Testis (tissue), 2 donors: ENCODE measurements at regions not wholly inside any gene's neighbourhood (a gene's known extent, or its start where the extent isn't known, plus 50 kb on each side); places are given as distances from the start of the nearest gene placed in this dataset.

Experiments
- DNase-seq: peaks from one replicate; pipeline ENCODE4 v3.0.0-alpha.2; 2019
- H3K27ac ChIP-seq, 2 donors: fragments of 200-600 bp; sonication (generic); one replicate each; pipeline ENCODE4 v1.5.1; 2019
- H3K27me3 ChIP-seq: fragments of 200-600 bp; sonication (generic); one replicate; pipeline ENCODE4 v1.5.1; 2019
- H3K36me3 ChIP-seq: fragments of 200-600 bp; sonication (generic); one replicate; pipeline ENCODE4 v1.5.1; 2017; ENCODE audit warnings: low read depth; ENCODE audit errors: missing control alignments
- H3K4me1 ChIP-seq: fragments of 200-600 bp; sonication (generic); one replicate; pipeline ENCODE4 v1.5.1; 2019
- H3K4me3 ChIP-seq, 2 donors: fragments of 200-600 bp; sonication (generic); one replicate each; pipeline ENCODE4 v1.5.1; 2017 to 2019
- H3K9me3 ChIP-seq: fragments of 200-600 bp; sonication (generic); one replicate; pipeline ENCODE4 v1.5.1; 2017
- CTCF ChIP-seq, 3 experiments: fragments of 450-650 bp in 2 of 3; fragments of 200-600 bp in 1 of 3; sonication (generic) in 1 of 3; IDR thresholded peaks; one replicate each; pipeline ENCODE4 v1.5.1; 2016 to 2019; ENCODE audit warnings: antibody characterized with exemption in 3 of 3, mild to moderate bottlenecking in 2 of 3, moderate library complexity in 1 of 3
- POLR2A ChIP-seq: fragments of 450-650 bp; IDR thresholded peaks from one replicate; pipeline ENCODE4 v1.6.1; 2017; ENCODE audit warnings: antibody characterized with exemption, mild to moderate bottlenecking, moderate library complexity
- WGBS, 2 donors: methylation state at CpG; one replicate each; pipeline ENCODE4 v1.1.5; 2018; 5-methylcytosine and 5-hydroxymethylcytosine counted together
- intact Hi-C: fragments of 100-400 bp; cut with DNase I; formaldehyde crosslinking; loops from one replicate; pipeline ENCODE4 v1.15.1; 2023; ENCODE audit warnings: low total_unique reads

GRCh38 chr7:131773413-131773812, 217.0 kb upstream of the PODXL start:
- WGBS, 2 donors: 71 to 73% methylated on average over 2 of the region's 2 CpGs
- no peaks in the 10 kb centered on the region for H3K4me1 ChIP-seq
- no peak overlapping the region for H3K4me3 ChIP-seq
- no peaks in the 10 kb centered on the region for H3K9me3 ChIP-seq
- TF ChIP-seq POLR2A (no peak), CTCF (IDR thresholded peaks at IDR 0.05) (no peak)
- H3K36me3 ChIP-seq: no peaks in the 10 kb centered on the region
- H3K27me3 ChIP-seq: no peaks in the 10 kb centered on the region
- no peak for DNase-seq
- intact Hi-C loops: no loop called here
- no peak overlapping the region for H3K27ac ChIP-seq

GRCh38 chr7:131769241-131769640, 212.8 kb upstream of the PODXL start:
- H3K36me3 ChIP-seq: no peaks in the 10 kb centered on the region
- no peaks in the 10 kb centered on the region for H3K9me3 ChIP-seq
- TF ChIP-seq POLR2A (no peak), CTCF (IDR thresholded peaks at IDR 0.05) (no peak)
- no peak overlapping the region for H3K27ac ChIP-seq
- H3K4me1 ChIP-seq: no peaks in the 10 kb centered on the region
- no peak overlapping the region for H3K4me3 ChIP-seq
- intact Hi-C loops: no loop called here
- WGBS, 2 donors: 37 to 80% methylated on average over 2 of the region's 2 CpGs
- DNase-seq: no peak
- no peaks in the 10 kb centered on the region for H3K27me3 ChIP-seq

GRCh38 chr7:131767591-131767990, 211.2 kb upstream of the PODXL start:
- Histone ChIP-seq H3K36me3 (no peaks in the 10 kb centered on the region), H3K27me3 (no peaks in the 10 kb centered on the region), H3K9me3 (no peaks in the 10 kb centered on the region), H3K4me1 (no peaks in the 10 kb centered on the region), H3K27ac (no peak overlapping the region), H3K4me3 (no peak overlapping the region)
- WGBS, 2 donors: 75 to 95% methylated on average over 5 of the region's 5 CpGs
- intact Hi-C loops: no loop called here
- no peak for TF ChIP-seq POLR2A
- no peak for TF ChIP-seq CTCF (IDR thresholded peaks at IDR 0.05)
- DNase-seq: no peak

- WGBS, 2 donors: 57 to 63% methylated on average over 2 of the region's 2 CpGs
- TF ChIP-seq CTCF (IDR thresholded peaks at IDR 0.05): no peak
- no peak for TF ChIP-seq POLR2A
- intact Hi-C loops: no loop called here
These were observed 209.1 kb upstream of the PODXL start for GRCh38 chr7:131765575-131765974.

GRCh38 chr7:131764143-131764775, 207.8 kb upstream of the PODXL start:
- no peaks in the 10 kb centered on the region for H3K27me3 ChIP-seq

More at GRCh38 chr7:131765575-131765974, 209.1 kb upstream of the PODXL start:
- H3K4me1 ChIP-seq: no peaks in the 10 kb centered on the region
- H3K36me3 ChIP-seq: no peaks in the 10 kb centered on the region
- H3K27me3 ChIP-seq: no peaks in the 10 kb centered on the region
- no peak for DNase-seq
- no peak overlapping the region for H3K27ac ChIP-seq
- H3K4me3 ChIP-seq: no peak overlapping the region
- H3K9me3 ChIP-seq: no peaks in the 10 kb centered on the region

More at GRCh38 chr7:131764143-131764775, 207.8 kb upstream of the PODXL start:
- DNase-seq: no peak
- H3K4me3 ChIP-seq: no peak overlapping the region
- intact Hi-C loops: no loop called here
- TF ChIP-seq CTCF (IDR thresholded peaks at IDR 0.05) (no peak), POLR2A (no peak)
- H3K4me1 ChIP-seq: no peaks in the 10 kb centered on the region
- no peak overlapping the region for H3K27ac ChIP-seq
- WGBS, 2 donors: 74 to 80% methylated on average over 13 of the region's 13 CpGs
- no peaks in the 10 kb centered on the region for H3K36me3 ChIP-seq
- no peaks in the 10 kb centered on the region for H3K9me3 ChIP-seq
